Prostate gland (tissue), 2 donors: ENCODE measurements at regions not wholly inside any gene's neighbourhood (a gene's known extent, or its start where the extent isn't known, plus 50 kb on each side); places are given as distances from the start of the nearest gene placed in this dataset.

Experiments used
- CTCF ChIP-seq, 4 experiments: fragments of 200-600 bp in 2 of 4; fragments of 450-650 bp in 2 of 4; sonication (generic) in 2 of 4; IDR thresholded peaks; 1 replicate in 3 of 4; 2 replicates in 1 of 4; pipeline ENCODE4 v1.5.1; 2016 to 2019; ENCODE audit warnings: antibody characterized with exemption in 4 of 4, mild to moderate bottlenecking in 2 of 4, moderate library complexity in 2 of 4
- POLR2A ChIP-seq: fragments of 450-650 bp; IDR thresholded peaks from one replicate; pipeline ENCODE4 v1.6.1; 2016; ENCODE audit warnings: antibody characterized with exemption, mild to moderate bottlenecking
- POLR2AphosphoS5 ChIP-seq: sonication (generic); formaldehyde crosslinking; IDR thresholded peaks from one replicate; pipeline ENCODE4 v1.6.1; 2017; ENCODE audit warnings: antibody characterized with exemption

DNA sequence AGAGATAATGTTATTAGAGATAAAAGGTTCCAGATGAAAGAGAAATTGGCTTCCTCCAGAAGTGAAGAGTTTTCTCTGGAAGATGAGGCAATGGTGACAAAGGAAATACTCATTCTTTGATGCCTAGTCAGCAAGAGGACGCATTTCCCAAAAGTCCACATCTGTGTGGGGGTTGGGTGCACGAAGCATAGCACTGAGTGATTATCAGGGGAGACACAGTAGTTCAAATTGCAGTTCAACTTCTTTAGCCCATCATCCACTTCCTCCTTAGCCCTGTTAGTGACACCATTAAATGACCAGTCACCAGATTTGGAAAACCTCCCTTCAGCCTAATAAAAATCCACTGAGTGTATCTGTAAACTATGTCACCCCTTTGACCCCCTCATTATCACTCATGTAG, 80.9 kb upstream of the PHLPP1 start:
- TF ChIP-seq CTCF (IDR thresholded peaks at IDR 0.05) = no peak
- TF ChIP-seq POLR2A = no peak
- no peak for TF ChIP-seq POLR2AphosphoS5
